SK-N-SH treated with all-trans-retinoic acid at 6 μM for 48 hours (cell line): ENCODE measurements at regions not wholly inside any gene's neighbourhood (a gene's known extent, or its start where the extent isn't known, plus 50 kb on each side); places are given as distances from the start of the nearest gene placed in this dataset.

Experiments used
- ATAC-seq: fragments of 200-7000 bp; cut with Tn5 transposase; 3 replicates; pipeline ENCODE4 v1.9.1; 2020; ENCODE audit warnings: mild to moderate bottlenecking, moderate library complexity
- ARNTL ChIP-seq: fragments of 450-650 bp; formaldehyde crosslinking; IDR thresholded peaks from 2 replicates; pipeline ENCODE4 v1.5.0; 2020; ENCODE audit warnings: low read depth, mild to moderate bottlenecking, moderate library complexity, borderline replicate concordance
- BACH2 ChIP-seq: fragments of 250-450 bp; sonication (Bioruptor Pico); IDR thresholded peaks from 2 replicates; pipeline ENCODE4 v1.9.0; 2021; ENCODE audit warnings: mild to moderate bottlenecking, borderline replicate concordance
- CSDC2 ChIP-seq: fragments of 250-450 bp; sonication (Bioruptor Pico); IDR thresholded peaks from 2 replicates; pipeline ENCODE4 v1.5.0; 2020; ENCODE audit warnings: mild to moderate bottlenecking, moderate library complexity
- ESRRG ChIP-seq: fragments of 250-450 bp; sonication (Bioruptor Pico); IDR thresholded peaks from 2 replicates; pipeline ENCODE4 v1.6.1; 2021; ENCODE audit warnings: mild to moderate bottlenecking
- ISL1 ChIP-seq: fragments of 250-450 bp; sonication (Bioruptor Pico); IDR thresholded peaks from 2 replicates; pipeline ENCODE4 v2.1.2; 2022; ENCODE audit warnings: mild to moderate bottlenecking, moderate library complexity
- OSR1 ChIP-seq: fragments of 250-450 bp; sonication (Bioruptor Pico); IDR thresholded peaks from 2 replicates; pipeline ENCODE4 v1.8.0; 2022; ENCODE audit warnings: moderate library complexity, mild to moderate bottlenecking, inconsistent platforms
- PPARA ChIP-seq: fragments of 250-450 bp; sonication (Bioruptor Pico); IDR thresholded peaks from 2 replicates; pipeline ENCODE4 v1.5.0; 2020; ENCODE audit warnings: mild to moderate bottlenecking, borderline replicate concordance
- RARB ChIP-seq: fragments of 250-450 bp; sonication (Bioruptor Pico); IDR thresholded peaks from 2 replicates; pipeline ENCODE4 v1.8.0; 2021; ENCODE audit warnings: mild to moderate bottlenecking, moderate library complexity
- SNAI2 ChIP-seq: fragments of 250-450 bp; sonication (Bioruptor Pico); IDR thresholded peaks from 2 replicates; pipeline ENCODE4 v1.5.0; 2020; ENCODE audit warnings: mild to moderate bottlenecking, moderate library complexity
- TCF4 ChIP-seq: fragments of 250-450 bp; sonication (Bioruptor Pico); IDR thresholded peaks from 2 replicates; pipeline ENCODE4 v1.8.0; 2021; ENCODE audit warnings: mild to moderate bottlenecking, moderate library complexity, borderline replicate concordance
- TOX ChIP-seq: fragments of 250-450 bp; sonication (Bioruptor Pico); IDR thresholded peaks from 2 replicates; pipeline ENCODE4 v1.8.0; 2021; ENCODE audit warnings: mild to moderate bottlenecking, moderate library complexity, borderline replicate concordance
- ZC3H10 ChIP-seq: fragments of 250-450 bp; sonication (Bioruptor Pico); IDR thresholded peaks from 2 replicates; pipeline ENCODE4 v1.5.1; 2021; ENCODE audit warnings: mild to moderate bottlenecking, moderate library complexity
- ZFP3 ChIP-seq: fragments of 250-450 bp; sonication (Bioruptor Pico); IDR thresholded peaks from 2 replicates; pipeline ENCODE4 v1.5.0; 2020; ENCODE audit warnings: mild to moderate bottlenecking, moderate library complexity
- ZFP30 ChIP-seq: fragments of 450-650 bp; formaldehyde crosslinking; IDR thresholded peaks from 2 replicates; pipeline ENCODE4 v1.5.0; 2022; ENCODE audit warnings: mild to moderate bottlenecking, moderate library complexity
- ZNF565 ChIP-seq: fragments of 450-650 bp; formaldehyde crosslinking; conservative IDR thresholded peaks from 2 replicates; pipeline ENCODE4 v1.5.0; 2020; ENCODE audit warnings: low read depth, mild to moderate bottlenecking, moderate library complexity
- ZNF70 ChIP-seq: fragments of 450-650 bp; formaldehyde crosslinking; IDR thresholded peaks from 2 replicates; pipeline ENCODE4 v1.5.0; 2020; ENCODE audit warnings: mild to moderate bottlenecking, moderate library complexity
- ZNF8 ChIP-seq: fragments of 450-650 bp; formaldehyde crosslinking; IDR thresholded peaks from 2 replicates; pipeline ENCODE4 v1.5.0; 2020; ENCODE audit warnings: mild to moderate bottlenecking, moderate library complexity
- TF ChIP-seq, protein P1 (sequence below): fragments of 250-450 bp; sonication (Bioruptor Pico); IDR thresholded peaks from 2 replicates; pipeline ENCODE4 v1.8.0; 2020; ENCODE audit warnings: mild to moderate bottlenecking, moderate library complexity, borderline replicate concordance
- TF ChIP-seq, protein P2 (sequence below): fragments of 250-450 bp; sonication (Bioruptor Pico); IDR thresholded peaks from 2 replicates; pipeline ENCODE4 v1.8.0; 2021; ENCODE audit warnings: low read depth, mild to moderate bottlenecking, moderate library complexity, borderline replicate concordance
- TF ChIP-seq, protein P3 (sequence below): fragments of 250-450 bp; sonication (Bioruptor Pico); IDR thresholded peaks from 2 replicates; pipeline ENCODE4 v1.5.1; 2020; ENCODE audit warnings: low read depth, mild to moderate bottlenecking, moderate library complexity
- TF ChIP-seq, protein P4 (sequence below): fragments of 250-450 bp; sonication (Bioruptor Pico); IDR thresholded peaks from 2 replicates; pipeline ENCODE4 v1.5.1; 2021; ENCODE audit warnings: mild to moderate bottlenecking, moderate library complexity
- TF ChIP-seq, protein P5 (sequence below): fragments of 250-450 bp; sonication (Bioruptor Pico); IDR thresholded peaks from 2 replicates; pipeline ENCODE4 v1.5.0; 2020; ENCODE audit warnings: mild to moderate bottlenecking, moderate library complexity

DNA sequence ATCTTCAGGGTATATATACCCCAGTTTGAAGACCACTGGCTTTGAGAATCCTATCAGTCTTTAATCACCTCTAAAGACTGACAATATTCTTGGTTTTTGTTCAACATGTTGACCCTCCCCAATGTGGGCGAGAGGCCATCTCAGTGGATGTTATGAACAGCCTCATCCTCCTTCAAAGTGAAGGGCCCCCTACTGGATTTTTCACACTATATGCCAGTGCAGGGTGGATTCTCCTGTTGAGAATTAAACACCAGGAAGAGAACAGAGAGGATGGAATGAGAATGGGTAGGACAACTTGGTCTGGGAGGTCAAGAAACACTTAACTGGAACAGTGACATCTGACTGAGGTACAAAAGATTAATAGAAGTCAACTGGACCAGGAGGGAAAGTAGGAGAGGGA, 327.1 kb downstream of the MAFB start:
- ATAC-seq = no peak
- no peak for TF ChIP-seq ISL1 (CRISPR knock-in tag)
- TF ChIP-seq ZC3H10 (CRISPR knock-in tag) = no peak
- no peak for TF ChIP-seq OSR1 (CRISPR knock-in tag)
- TF ChIP-seq ZNF565 (CRISPR knock-in tag) = no peak
- TF ChIP-seq, protein P1, sequence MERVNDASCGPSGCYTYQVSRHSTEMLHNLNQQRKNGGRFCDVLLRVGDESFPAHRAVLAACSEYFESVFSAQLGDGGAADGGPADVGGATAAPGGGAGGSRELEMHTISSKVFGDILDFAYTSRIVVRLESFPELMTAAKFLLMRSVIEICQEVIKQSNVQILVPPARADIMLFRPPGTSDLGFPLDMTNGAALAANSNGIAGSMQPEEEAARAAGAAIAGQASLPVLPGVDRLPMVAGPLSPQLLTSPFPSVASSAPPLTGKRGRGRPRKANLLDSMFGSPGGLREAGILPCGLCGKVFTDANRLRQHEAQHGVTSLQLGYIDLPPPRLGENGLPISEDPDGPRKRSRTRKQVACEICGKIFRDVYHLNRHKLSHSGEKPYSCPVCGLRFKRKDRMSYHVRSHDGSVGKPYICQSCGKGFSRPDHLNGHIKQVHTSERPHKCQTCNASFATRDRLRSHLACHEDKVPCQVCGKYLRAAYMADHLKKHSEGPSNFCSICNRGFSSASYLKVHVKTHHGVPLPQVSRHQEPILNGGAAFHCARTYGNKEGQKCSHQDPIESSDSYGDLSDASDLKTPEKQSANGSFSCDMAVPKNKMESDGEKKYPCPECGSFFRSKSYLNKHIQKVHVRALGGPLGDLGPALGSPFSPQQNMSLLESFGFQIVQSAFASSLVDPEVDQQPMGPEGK (CRISPR knock-in tag) = no peak
- no peak for TF ChIP-seq SNAI2 (CRISPR knock-in tag)

DNA sequence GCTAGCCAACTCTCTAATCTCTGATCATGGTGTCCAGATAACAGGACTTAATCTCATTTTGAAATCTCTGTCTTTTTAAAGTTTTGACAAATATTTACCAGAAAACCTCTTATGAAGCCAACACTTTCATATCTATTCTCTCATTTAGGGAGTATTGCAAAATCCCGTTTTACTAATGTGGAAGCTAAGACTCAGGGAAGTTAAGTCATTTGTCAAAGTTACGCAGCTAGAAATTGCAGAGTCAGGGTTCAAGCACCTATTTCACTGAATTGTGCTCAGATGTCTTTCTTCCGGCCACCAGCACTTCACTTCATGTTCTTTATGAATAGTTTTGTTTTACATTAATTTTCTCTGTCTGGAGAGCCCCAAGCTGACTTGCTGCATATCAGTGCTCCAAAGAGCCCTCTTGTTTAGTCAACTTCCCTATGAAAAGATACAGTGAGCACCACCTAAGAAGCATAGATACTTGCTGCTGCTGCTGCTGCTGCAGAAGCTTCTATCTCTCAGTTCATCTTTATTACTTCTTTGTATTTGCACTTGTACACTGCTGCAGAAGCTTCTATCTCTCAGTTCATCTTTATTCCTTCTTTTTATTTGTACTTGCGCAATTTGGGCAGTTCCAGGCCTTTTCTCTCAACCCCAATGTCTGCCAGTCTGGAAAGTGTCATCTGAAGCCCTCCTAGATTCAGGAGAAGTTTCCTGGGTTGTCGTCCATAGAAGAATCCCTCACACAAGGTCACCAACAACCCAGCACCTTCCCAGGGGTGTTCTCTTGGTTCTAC, 329.7 kb downstream of the MAFB start:
- ATAC-seq = no peak
- no peak for TF ChIP-seq RARB (CRISPR knock-in tag)
- TF ChIP-seq ZFP3 (CRISPR knock-in tag) = 0 out of 2 replicates have a peak, but pooled peaks have one; percentile 28
- TF ChIP-seq PPARA (CRISPR knock-in tag) = no peak
- TF ChIP-seq ESRRG (CRISPR knock-in tag) = no peak
- no peak for TF ChIP-seq OSR1 (CRISPR knock-in tag)
- TF ChIP-seq, protein P2, sequence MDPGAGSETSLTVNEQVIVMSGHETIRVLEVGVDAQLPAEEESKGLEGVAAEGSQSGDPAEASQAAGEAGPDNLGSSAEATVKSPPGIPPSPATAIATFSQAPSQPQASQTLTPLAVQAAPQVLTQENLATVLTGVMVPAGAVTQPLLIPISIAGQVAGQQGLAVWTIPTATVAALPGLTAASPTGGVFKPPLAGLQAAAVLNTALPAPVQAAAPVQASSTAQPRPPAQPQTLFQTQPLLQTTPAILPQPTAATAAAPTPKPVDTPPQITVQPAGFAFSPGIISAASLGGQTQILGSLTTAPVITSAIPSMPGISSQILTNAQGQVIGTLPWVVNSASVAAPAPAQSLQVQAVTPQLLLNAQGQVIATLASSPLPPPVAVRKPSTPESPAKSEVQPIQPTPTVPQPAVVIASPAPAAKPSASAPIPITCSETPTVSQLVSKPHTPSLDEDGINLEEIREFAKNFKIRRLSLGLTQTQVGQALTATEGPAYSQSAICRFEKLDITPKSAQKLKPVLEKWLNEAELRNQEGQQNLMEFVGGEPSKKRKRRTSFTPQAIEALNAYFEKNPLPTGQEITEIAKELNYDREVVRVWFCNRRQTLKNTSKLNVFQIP = no peak

DNA sequence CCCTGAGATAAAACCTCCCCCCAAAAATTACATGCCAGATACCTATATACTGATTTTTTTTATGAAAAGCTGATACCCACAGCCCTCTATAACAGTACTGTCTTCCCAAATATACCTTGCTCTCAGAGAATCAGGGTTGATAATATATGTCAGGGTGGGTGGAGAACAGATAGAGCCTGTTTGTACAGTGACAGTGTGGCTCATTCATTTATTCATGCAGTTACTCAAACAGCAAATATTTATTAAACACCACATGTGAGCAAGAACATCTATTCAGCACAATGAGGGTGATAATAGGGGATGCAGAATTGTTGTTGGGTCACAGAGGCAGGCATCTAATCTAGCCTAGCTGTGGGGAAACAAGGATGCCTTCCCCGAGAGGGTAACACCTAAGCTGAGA, 334.2 kb downstream of the MAFB start:
- TF ChIP-seq ZNF70 (CRISPR knock-in tag) (no peak), SNAI2 (CRISPR knock-in tag) (no peak), TOX (CRISPR knock-in tag) (no peak), BACH2 (CRISPR knock-in tag) (no peak), ZC3H10 (CRISPR knock-in tag) (no peak), TCF4 (no peak), ZFP3 (CRISPR knock-in tag) (no peak), ZFP30 (CRISPR knock-in tag) (no peak), ZNF565 (CRISPR knock-in tag) (no peak), ARNTL (no peak), PPARA (CRISPR knock-in tag) (no peak), ESRRG (CRISPR knock-in tag) (no peak), CSDC2 (CRISPR knock-in tag) (no peak), ZNF8 (CRISPR knock-in tag) (no peak), RARB (CRISPR knock-in tag) (no peak)
- TF ChIP-seq, protein P3, sequence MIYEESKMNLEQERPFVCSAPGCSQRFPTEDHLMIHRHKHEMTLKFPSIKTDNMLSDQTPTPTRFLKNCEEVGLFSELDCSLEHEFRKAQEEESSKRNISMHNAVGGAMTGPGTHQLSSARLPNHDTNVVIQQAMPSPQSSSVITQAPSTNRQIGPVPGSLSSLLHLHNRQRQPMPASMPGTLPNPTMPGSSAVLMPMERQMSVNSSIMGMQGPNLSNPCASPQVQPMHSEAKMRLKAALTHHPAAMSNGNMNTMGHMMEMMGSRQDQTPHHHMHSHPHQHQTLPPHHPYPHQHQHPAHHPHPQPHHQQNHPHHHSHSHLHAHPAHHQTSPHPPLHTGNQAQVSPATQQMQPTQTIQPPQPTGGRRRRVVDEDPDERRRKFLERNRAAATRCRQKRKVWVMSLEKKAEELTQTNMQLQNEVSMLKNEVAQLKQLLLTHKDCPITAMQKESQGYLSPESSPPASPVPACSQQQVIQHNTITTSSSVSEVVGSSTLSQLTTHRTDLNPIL (CRISPR knock-in tag) = no peak
- TF ChIP-seq, protein P4, sequence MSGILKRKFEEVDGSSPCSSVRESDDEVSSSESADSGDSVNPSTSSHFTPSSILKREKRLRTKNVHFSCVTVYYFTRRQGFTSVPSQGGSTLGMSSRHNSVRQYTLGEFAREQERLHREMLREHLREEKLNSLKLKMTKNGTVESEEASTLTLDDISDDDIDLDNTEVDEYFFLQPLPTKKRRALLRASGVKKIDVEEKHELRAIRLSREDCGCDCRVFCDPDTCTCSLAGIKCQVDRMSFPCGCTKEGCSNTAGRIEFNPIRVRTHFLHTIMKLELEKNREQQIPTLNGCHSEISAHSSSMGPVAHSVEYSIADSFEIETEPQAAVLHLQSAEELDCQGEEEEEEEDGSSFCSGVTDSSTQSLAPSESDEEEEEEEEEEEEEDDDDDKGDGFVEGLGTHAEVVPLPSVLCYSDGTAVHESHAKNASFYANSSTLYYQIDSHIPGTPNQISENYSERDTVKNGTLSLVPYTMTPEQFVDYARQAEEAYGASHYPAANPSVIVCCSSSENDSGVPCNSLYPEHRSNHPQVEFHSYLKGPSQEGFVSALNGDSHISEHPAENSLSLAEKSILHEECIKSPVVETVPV (CRISPR knock-in tag) = no peak
- TF ChIP-seq, protein P2 = no peak
- TF ChIP-seq, protein P5, sequence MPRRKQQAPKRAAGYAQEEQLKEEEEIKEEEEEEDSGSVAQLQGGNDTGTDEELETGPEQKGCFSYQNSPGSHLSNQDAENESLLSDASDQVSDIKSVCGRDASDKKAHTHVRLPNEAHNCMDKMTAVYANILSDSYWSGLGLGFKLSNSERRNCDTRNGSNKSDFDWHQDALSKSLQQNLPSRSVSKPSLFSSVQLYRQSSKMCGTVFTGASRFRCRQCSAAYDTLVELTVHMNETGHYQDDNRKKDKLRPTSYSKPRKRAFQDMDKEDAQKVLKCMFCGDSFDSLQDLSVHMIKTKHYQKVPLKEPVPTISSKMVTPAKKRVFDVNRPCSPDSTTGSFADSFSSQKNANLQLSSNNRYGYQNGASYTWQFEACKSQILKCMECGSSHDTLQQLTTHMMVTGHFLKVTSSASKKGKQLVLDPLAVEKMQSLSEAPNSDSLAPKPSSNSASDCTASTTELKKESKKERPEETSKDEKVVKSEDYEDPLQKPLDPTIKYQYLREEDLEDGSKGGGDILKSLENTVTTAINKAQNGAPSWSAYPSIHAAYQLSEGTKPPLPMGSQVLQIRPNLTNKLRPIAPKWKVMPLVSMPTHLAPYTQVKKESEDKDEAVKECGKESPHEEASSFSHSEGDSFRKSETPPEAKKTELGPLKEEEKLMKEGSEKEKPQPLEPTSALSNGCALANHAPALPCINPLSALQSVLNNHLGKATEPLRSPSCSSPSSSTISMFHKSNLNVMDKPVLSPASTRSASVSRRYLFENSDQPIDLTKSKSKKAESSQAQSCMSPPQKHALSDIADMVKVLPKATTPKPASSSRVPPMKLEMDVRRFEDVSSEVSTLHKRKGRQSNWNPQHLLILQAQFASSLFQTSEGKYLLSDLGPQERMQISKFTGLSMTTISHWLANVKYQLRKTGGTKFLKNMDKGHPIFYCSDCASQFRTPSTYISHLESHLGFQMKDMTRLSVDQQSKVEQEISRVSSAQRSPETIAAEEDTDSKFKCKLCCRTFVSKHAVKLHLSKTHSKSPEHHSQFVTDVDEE (CRISPR knock-in tag) = no peak
- TF ChIP-seq, protein P1 (CRISPR knock-in tag) = no peak
- no peak for ATAC-seq
